Kidney epithelial cell (primary cell): ENCODE measurements at regions not wholly inside any gene's neighbourhood (a gene's known extent, or its start where the extent isn't known, plus 50 kb on each side); places are given as distances from the start of the nearest gene placed in this dataset.

Experiments used
- DNase-seq: peaks from one replicate; pipeline ENCODE4 v3.0.0-alpha.2; 2010; ENCODE audit warnings: low read depth
- H3K27me3 ChIP-seq: 2 replicates; pipeline ENCODE4 v1.6.0; 2011; ENCODE audit warnings: low read length; ENCODE audit not compliant: control insufficient read depth, insufficient read depth
- H3K36me3 ChIP-seq: 2 replicates; pipeline ENCODE4 v1.5.1; 2011; ENCODE audit warnings: low read length; ENCODE audit not compliant: control insufficient read depth, insufficient read depth
- H3K4me3 ChIP-seq: 2 replicates; pipeline ENCODE4 v1.5.1; 2011; ENCODE audit warnings: low read depth, mild to moderate bottlenecking, control low read depth, low read length
- TF ChIP-seq, protein P1 (sequence below): IDR thresholded peaks from 2 replicates; pipeline ENCODE4 v1.5.1; 2011; ENCODE audit warnings: mild to moderate bottlenecking, moderate library complexity, low read length, control low read depth, inconsistent platforms; ENCODE audit not compliant: insufficient read depth, poor library complexity, severe bottlenecking

DNA sequence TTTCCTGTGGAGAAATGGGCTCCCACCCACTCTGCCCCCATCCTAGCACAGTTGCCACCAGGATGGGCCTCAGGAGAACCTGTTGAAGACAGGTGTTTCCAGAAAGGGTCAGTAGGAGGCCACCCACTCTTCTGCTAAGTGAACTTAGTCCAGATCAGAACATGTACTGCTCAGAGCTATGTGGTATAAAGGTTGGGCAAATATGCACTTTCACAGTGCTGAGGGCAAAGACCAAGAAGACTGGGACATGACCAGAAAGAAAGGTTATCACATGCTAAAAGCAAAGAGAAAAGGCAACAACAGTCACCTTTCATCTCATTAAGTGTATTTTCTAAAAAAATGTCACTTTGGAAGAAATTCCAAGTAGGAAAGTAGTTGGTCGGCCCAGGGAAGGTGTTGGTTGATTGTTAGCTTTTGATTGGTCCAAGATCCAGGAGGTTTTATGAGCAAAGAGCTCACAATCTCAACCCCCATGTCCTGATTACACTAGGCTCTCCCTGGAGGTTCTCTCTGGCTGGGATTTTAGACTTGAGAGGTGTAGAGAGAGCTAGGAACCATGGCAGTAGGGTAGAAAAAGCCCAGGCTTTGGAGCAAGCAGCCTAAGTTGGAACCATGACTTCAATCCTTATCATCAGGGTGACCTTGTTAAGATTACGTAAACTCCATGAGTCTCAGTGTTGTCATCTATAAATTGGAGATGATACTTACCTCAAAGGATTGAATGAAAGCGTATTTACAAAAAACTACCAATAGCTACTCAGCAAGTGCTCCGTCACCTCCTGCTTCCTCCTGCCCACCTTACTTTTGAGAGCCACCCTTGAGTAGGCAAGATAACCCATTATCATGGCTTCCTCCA, 102.6 kb downstream of the GLUL start:
- H3K27me3 ChIP-seq: no peaks in the 10 kb centered on the region
- TF ChIP-seq, protein P1, sequence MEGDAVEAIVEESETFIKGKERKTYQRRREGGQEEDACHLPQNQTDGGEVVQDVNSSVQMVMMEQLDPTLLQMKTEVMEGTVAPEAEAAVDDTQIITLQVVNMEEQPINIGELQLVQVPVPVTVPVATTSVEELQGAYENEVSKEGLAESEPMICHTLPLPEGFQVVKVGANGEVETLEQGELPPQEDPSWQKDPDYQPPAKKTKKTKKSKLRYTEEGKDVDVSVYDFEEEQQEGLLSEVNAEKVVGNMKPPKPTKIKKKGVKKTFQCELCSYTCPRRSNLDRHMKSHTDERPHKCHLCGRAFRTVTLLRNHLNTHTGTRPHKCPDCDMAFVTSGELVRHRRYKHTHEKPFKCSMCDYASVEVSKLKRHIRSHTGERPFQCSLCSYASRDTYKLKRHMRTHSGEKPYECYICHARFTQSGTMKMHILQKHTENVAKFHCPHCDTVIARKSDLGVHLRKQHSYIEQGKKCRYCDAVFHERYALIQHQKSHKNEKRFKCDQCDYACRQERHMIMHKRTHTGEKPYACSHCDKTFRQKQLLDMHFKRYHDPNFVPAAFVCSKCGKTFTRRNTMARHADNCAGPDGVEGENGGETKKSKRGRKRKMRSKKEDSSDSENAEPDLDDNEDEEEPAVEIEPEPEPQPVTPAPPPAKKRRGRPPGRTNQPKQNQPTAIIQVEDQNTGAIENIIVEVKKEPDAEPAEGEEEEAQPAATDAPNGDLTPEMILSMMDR: no peak
- DNase-seq: no peak

DNA sequence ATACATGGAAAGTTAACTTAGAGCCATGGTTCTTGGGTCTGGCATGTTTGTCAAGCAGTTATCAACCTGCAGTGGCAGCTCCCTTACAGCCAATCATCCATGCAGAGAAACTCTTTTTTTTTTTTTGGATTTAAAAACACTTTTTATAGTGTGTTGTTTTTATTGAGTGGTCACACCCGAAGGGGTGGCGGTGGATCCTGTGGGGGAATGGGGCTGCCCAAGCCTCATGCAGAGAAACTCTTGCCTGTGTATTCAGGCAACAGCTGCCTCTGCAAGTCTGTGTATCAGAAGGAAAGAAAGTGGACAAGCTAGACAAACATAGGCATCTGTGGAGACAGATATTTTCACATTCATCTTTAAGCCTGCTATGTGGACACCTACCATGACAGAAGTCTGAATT, 104.8 kb downstream of the GLUL start:
- H3K4me3 ChIP-seq: no peak overlapping the region
- H3K27me3 ChIP-seq: no peaks in the 10 kb centered on the region
- TF ChIP-seq, protein P1: no peak
- DNase-seq: no peak
- no peaks in the 10 kb centered on the region for H3K36me3 ChIP-seq

More for the DNA sequence above, 102.6 kb downstream of the GLUL start:
- no peak overlapping the region for H3K4me3 ChIP-seq
- no peaks in the 10 kb centered on the region for H3K36me3 ChIP-seq

DNA sequence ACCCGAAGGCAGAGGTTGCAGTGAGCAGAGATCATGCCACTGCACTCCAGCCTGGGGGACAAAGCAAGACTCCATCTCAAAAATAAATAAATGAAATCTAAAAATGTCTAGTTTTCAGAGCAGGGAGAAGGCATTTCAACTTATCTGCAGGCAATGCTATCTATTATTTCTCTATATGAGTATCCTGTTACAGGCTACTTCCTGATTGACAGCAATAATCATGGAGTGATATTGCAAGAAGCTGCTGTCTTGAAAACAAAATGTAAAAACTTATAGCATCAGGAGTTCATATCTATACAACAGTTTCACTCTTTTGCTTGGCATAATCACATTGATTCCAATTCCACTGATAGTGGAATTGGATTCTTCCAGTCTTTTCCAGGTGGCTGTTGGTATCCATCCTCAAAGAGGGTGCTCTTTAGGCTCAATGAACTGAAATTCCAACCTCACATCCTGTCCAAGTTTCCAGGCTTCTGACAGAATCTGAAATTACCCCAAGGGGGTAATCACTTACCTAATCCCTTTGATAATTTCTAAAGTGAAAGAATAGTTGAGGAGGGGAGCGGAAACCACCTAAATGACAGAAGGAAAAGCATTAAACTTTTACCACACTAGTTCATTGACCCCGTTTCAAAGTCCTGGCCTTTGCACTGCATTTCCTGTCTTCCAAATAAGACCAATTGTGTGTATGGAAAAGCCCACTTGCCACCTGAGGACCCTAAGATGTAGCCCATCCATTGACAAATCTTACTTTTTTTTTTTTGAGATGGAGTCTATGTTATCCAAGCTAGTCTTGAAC, 107.6 kb downstream of the GLUL start:
- H3K27me3 ChIP-seq: no peaks in the 10 kb centered on the region
- no peak overlapping the region for H3K4me3 ChIP-seq
- TF ChIP-seq, protein P1: no peak
- no peaks in the 10 kb centered on the region for H3K36me3 ChIP-seq
- DNase-seq: no peak

DNA sequence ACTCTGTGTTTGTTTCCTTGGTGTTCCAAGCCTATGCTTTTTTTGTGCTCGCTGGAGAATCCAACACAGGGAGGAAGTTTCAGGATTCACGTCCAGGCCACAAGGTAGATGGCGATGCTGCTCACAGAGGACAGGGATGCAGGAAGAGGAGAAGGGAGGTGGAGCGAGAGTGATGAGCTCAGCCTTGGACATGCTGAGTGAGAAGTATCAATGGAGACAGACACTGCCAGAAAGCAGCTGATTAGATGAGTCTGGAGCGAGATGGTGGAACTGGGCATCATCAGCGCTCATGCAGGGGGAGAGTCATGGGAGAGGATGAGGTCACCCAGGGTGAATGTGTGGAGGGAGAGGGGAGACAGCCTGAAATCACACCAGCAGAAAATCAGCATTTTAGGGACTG, 110.0 kb downstream of the GLUL start:
- no peak for DNase-seq
- Histone ChIP-seq H3K4me3 (no peak overlapping the region), H3K36me3 (no peaks in the 10 kb centered on the region), H3K27me3 (no peaks in the 10 kb centered on the region)
- TF ChIP-seq, protein P1: no peak

DNA sequence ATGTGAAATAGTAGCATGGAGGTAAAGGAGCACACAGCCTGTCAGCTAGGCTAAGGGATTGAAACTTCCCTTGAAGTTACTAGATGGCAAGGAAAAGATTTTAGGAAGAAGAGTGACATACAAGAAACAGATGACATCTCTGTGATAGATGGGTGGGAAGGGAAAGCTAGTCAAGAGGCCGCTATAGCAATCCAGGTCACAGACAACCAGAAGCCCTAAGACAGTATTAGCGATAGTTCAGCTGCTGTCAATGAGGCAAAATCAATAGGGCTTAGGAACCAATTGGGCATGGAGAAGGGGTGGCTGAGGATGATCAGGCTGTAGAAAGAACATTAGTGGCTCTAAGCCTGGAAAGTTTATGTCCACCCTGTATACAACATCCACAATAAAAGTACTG, 111.1 kb downstream of the GLUL start:
- H3K27me3 ChIP-seq: no peaks in the 10 kb centered on the region
- no peak overlapping the region for H3K4me3 ChIP-seq
- H3K36me3 ChIP-seq: no peaks in the 10 kb centered on the region
- TF ChIP-seq, protein P1: no peak
- DNase-seq: no peak
